DND-41 (cell line): ENCODE measurements at regions not wholly inside any gene's neighbourhood (a gene's known extent, or its start where the extent isn't known, plus 50 kb on each side); places are given as distances from the start of the nearest gene placed in this dataset.
A peak's percentile ranks its signal among the peaks of the same experiment; 100 is the strongest.
"Not testable (repeated sequence)": the region's sequence is repeated elsewhere in the genome, so short reads cannot be mapped to it uniquely, and the experiment has no call there.

Experiments
- ATAC-seq: fragments of 200-7000 bp; cut with Tn5 transposase; 3 replicates; pipeline ENCODE4 v1.9.1; 2021; ENCODE audit warnings: low read depth; ENCODE audit not compliant: insufficient read depth
- DNase-seq: peaks from one replicate; pipeline ENCODE4 v3.0.0-alpha.2; 2020
- H2AFZ ChIP-seq: 2 replicates; pipeline ENCODE4 v1.6.0; 2012; ENCODE audit warnings: low read depth, low read length
- H3K27ac ChIP-seq: 2 replicates; pipeline ENCODE4 v1.5.1; 2012; ENCODE audit warnings: low read length, inconsistent platforms
- H3K27me3 ChIP-seq: fragments of 200-600 bp; sonication (generic); 2 replicates; pipeline ENCODE4 v1.6.0; 2012; ENCODE audit warnings: low read length, mild to moderate bottlenecking, inconsistent platforms; ENCODE audit not compliant: insufficient read depth, poor library complexity
- H3K36me3 ChIP-seq: 2 replicates; pipeline ENCODE4 v1.5.1; 2012; ENCODE audit warnings: low read length, inconsistent platforms; ENCODE audit not compliant: insufficient read depth
- H3K4me1 ChIP-seq: 2 replicates; pipeline ENCODE4 v1.5.1; 2012; ENCODE audit warnings: mild to moderate bottlenecking, low read length; ENCODE audit not compliant: insufficient read depth
- H3K4me2 ChIP-seq: 2 replicates; pipeline ENCODE4 v1.6.0; 2012; ENCODE audit warnings: mild to moderate bottlenecking, moderate library complexity, low read length, inconsistent platforms; ENCODE audit not compliant: insufficient read depth
- H3K4me3 ChIP-seq, 2 experiments: fragments of 200-600 bp in 1 of 2; shearing (Covaris generic) in 1 of 2; 2 replicates each; pipeline ENCODE4 v1.5.1; 2012 to 2016; ENCODE audit warnings: inconsistent platforms in 2 of 2, low read length in 2 of 2, mild to moderate bottlenecking in 2 of 2, low read depth in 1 of 2, moderate library complexity in 1 of 2
- H3K79me2 ChIP-seq: 2 replicates; pipeline ENCODE4 v1.6.0; 2012; ENCODE audit warnings: low read length, inconsistent platforms; ENCODE audit not compliant: insufficient read depth
- H3K9ac ChIP-seq: 2 replicates; pipeline ENCODE4 v1.6.0; 2012; ENCODE audit warnings: low read depth, mild to moderate bottlenecking, inconsistent platforms, low read length, moderate library complexity
- H3K9me3 ChIP-seq: 2 replicates; pipeline ENCODE4 v1.5.1; 2012; ENCODE audit warnings: low read length, moderate library complexity, mild to moderate bottlenecking, inconsistent platforms; ENCODE audit not compliant: insufficient read depth, severe bottlenecking
- H4K20me1 ChIP-seq: 2 replicates; pipeline ENCODE4 v1.6.0; 2012; ENCODE audit warnings: low read length; ENCODE audit not compliant: insufficient read depth

- H3K27ac ChIP-seq, H3K4me3 ChIP-seq, H3K79me2 ChIP-seq, H3K4me2 ChIP-seq, H3K27me3 ChIP-seq, H3K36me3 ChIP-seq, ATAC-seq, H2AFZ ChIP-seq, H4K20me1 ChIP-seq, DNase-seq, H3K9me3 ChIP-seq, H3K4me1 ChIP-seq, H3K9ac ChIP-seq: not testable (repeated sequence)
Measured at GRCh38 chr17:46434450-46435062, 73.0 kb upstream of the ARL17B start.

- not testable (repeated sequence) for H3K27me3 ChIP-seq, H3K36me3 ChIP-seq, H3K4me3 ChIP-seq, ATAC-seq, H3K4me1 ChIP-seq, H2AFZ ChIP-seq, DNase-seq, H3K9ac ChIP-seq, H3K9me3 ChIP-seq, H3K27ac ChIP-seq, H3K4me2 ChIP-seq, H4K20me1 ChIP-seq, H3K79me2 ChIP-seq
Measured at GRCh38 chr17:46430300-46430699, 68.7 kb upstream of the ARL17B start.

GRCh38 chr17:46429675-46430074 lies 68.1 kb upstream of the ARL17B start:
- not testable (repeated sequence) for H3K4me1 ChIP-seq, H3K9ac ChIP-seq, H3K27me3 ChIP-seq, H2AFZ ChIP-seq, H3K27ac ChIP-seq, H3K4me3 ChIP-seq, H3K79me2 ChIP-seq, H3K4me2 ChIP-seq, H3K36me3 ChIP-seq, H3K9me3 ChIP-seq, DNase-seq, H4K20me1 ChIP-seq, ATAC-seq

GRCh38 chr17:46424187-46424884 lies 62.8 kb upstream of the ARL17B start:
- not testable (repeated sequence) for H2AFZ ChIP-seq, H3K36me3 ChIP-seq

GRCh38 chr17:46417907-46418306 lies 56.3 kb upstream of the ARL17B start:
- not testable (repeated sequence) for H3K36me3 ChIP-seq, ATAC-seq, H3K9ac ChIP-seq, H3K4me3 ChIP-seq, DNase-seq, H2AFZ ChIP-seq, H3K79me2 ChIP-seq, H3K9me3 ChIP-seq, H3K27ac ChIP-seq, H4K20me1 ChIP-seq, H3K4me1 ChIP-seq, H3K27me3 ChIP-seq, H3K4me2 ChIP-seq

More at GRCh38 chr17:46424187-46424884, 62.8 kb upstream of the ARL17B start:
- not testable (repeated sequence) for H3K9me3 ChIP-seq, H3K79me2 ChIP-seq, H3K27me3 ChIP-seq, H3K4me3 ChIP-seq, H3K9ac ChIP-seq, ATAC-seq, DNase-seq, H4K20me1 ChIP-seq, H3K4me1 ChIP-seq, H3K27ac ChIP-seq, H3K4me2 ChIP-seq

GRCh38 chr17:46417261-46417660 lies 55.7 kb upstream of the ARL17B start:
- H2AFZ ChIP-seq, H3K27ac ChIP-seq, DNase-seq, H4K20me1 ChIP-seq, H3K36me3 ChIP-seq, H3K4me1 ChIP-seq, H3K27me3 ChIP-seq, H3K4me2 ChIP-seq, H3K4me3 ChIP-seq, H3K79me2 ChIP-seq, ATAC-seq, H3K9ac ChIP-seq, H3K9me3 ChIP-seq: not testable (repeated sequence)

- not testable (repeated sequence) for H3K79me2 ChIP-seq, H3K36me3 ChIP-seq, H3K27ac ChIP-seq, H3K4me1 ChIP-seq, H3K4me3 ChIP-seq, H3K9me3 ChIP-seq, H3K4me2 ChIP-seq, DNase-seq, H4K20me1 ChIP-seq, H3K9ac ChIP-seq, ATAC-seq, H3K27me3 ChIP-seq, H2AFZ ChIP-seq
Measured at GRCh38 chr17:46414559-46414958, 53.0 kb upstream of the ARL17B start.

GRCh38 chr17:46412156-46412555 lies 50.6 kb upstream of the ARL17B start:
- H3K4me1 ChIP-seq, H3K9me3 ChIP-seq, H3K79me2 ChIP-seq, H3K27ac ChIP-seq, H2AFZ ChIP-seq, H3K9ac ChIP-seq, H3K27me3 ChIP-seq, H4K20me1 ChIP-seq, H3K36me3 ChIP-seq, H3K4me3 ChIP-seq, H3K4me2 ChIP-seq: not testable (repeated sequence)
- DNase-seq (peak; percentile 5), ATAC-seq (peak; percentile 37; the same call in 1 of the 3 replicates)
